Stimulated activated CD4-positive, alpha-beta T cell treated with anti-CD3 and anti-CD28 coated beads, Interleukin-1b, Interleukin-23, amount 100 ng/mL, for 1 hour (primary cell): ENCODE measurements at regions not wholly inside any gene's neighbourhood (a gene's known extent, or its start where the extent isn't known, plus 50 kb on each side); places are given as distances from the start of the nearest gene placed in this dataset.

Experiments used
- DNase-seq, 2 donors: peaks; one replicate each; pipeline ENCODE4 v3.0.0-alpha.2; 2020; ENCODE audit warnings: low read depth in 2 of 2

DNA sequence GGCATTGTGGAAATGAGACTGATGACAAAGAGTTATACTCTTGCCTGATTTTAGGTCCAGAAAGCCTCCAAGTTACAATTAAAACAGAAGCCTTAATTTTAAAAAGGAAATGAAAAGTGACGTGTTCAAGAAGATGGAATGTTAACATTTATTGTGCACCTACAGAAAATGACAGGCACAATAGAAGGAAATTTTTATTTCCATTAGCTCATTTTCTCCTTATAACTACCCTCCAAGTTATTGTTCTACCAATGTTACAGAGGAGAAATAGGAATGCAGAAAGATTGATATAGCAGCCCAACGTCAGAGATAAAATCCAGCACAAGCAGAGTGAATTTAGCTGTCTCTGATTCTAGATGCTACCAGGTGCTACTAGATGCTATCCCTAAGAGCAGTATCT lies 736.9 kb upstream of the KIRREL3 start:
- DNase-seq, result no peak

DNA sequence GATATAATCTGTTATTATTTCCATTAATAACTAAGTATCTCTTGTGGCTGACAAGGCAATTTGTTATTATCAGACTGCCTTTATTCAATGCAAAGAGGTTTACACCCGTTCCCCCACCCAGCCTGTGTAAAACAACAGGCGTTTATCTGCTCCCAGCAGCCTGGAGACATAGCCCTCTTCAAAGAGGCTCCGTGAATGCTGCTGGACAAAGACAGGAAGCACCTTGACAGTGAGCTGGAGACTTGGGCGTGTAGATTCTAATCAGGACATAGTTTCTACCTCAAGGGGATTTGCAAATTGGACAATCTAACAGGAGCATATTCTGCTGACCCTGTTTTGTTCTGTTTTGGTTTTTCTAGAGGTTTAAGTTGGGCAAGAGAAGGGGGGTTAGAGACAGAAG lies 733.0 kb upstream of the KIRREL3 start:
- no peak for DNase-seq

DNA sequence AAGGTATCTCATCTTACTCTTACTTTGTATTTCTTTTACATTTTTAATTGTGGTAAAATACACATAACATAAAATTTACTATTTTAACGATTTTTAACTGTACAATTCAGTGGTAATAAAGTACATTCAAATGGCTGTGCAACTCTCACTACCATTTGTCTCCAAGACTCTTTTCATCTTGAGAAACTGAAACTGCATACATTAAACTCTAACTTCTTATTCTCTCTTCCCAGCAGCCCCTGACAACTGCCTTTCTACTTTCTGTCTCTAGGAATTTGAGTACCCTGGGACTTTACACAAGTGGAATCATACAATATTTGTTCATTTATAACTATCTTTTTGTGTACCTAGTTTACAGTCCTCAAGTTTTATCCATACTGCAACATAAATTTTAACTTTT lies 725.8 kb upstream of the KIRREL3 start:
- DNase-seq, result no peak

DNA sequence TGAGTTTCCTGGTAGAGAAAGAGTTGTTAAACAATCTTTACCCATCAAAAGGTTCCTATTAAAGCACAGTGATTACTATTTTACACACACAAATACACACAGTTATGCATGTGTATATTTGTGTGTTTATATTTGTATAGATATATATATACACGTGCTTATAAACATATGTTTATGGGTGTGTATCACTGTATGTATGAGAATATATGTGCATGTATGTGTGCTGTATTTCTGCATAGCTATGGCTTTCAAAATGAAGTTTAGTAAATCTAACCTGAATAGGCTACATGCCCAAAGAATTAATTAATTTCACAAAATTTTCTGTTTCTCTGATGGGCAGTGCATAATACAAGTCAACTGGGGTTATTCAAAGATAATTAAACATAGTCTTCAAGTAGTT lies 723.1 kb upstream of the KIRREL3 start:
- DNase-seq, result no peak

DNA sequence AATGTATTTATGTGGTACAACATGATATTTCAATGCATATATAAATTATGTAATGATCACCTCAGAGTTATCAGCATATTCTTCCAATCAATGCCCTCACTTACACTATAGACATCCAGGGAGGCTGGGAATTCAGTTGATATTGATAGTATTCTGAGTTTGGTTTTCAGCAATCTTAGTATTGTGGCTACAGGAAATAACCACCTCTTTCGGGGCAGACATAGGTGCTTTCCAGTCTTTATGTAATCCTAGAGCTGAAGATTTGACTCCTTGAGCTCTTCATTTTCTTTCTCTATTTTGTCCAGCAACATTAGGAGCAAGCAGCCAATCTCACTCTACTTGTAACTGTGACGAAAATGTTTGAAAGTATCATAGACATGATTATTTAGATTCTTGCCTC lies 712.7 kb upstream of the KIRREL3 start:
- no peak for DNase-seq

DNA sequence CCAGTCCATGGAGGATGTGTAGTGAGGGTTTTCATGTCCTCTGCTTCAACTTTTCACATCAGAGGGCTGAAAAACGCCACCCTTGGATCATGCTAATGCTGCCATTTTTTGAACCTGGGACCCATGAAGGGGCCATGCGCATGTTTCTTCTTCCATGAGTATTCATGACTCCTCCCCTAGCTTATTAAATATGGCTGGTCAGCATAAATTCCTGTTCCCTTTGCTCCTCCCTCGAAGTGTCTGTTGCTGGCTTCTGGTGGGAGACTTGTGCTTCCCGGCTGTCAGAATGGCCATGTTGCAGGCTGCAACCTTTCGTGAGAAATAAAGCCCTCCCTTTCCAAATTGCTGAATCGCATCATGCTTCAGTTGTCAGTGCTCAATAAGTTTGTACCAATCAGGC lies 711.2 kb upstream of the KIRREL3 start:
- DNase-seq, result no peak

DNA sequence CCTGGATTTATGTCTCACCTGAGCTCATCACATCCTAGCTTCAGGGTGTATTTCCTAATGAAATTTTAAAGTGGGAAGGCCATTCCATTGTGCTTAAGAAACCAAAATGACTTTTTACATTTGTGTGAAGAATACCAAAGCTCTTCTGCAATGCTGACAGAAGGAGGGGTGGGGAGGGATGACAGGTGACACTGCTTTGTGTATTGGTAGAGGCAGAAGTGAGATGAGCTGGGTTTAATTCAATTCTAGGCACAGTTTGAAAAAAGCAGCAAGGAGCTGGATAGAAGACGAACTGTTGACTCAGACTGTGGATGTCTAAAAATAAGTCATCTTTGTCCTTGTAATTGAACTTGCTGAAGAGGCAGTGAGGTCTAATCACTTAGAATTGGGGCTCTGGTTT lies 710.3 kb upstream of the KIRREL3 start:
- no peak for DNase-seq

DNA sequence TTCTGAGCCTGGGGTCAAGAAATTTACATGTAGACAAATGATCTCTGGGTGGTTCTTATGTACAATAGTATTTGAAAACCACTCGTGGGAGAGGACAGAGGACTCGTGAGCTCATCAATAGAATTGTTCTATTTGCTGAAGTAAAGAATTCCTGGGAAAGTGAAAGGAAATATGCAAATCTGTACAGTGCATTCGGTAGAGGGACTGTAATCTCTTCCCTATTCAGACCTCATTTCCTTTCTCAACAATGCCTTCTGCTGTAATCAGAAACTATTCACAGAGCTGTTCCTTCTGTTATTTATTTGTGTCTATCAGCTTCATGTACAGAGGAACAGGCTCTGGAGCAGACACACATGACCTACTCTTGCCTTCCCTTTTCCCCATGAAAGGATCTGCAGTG lies 709.4 kb upstream of the KIRREL3 start:
- no peak for DNase-seq

DNA sequence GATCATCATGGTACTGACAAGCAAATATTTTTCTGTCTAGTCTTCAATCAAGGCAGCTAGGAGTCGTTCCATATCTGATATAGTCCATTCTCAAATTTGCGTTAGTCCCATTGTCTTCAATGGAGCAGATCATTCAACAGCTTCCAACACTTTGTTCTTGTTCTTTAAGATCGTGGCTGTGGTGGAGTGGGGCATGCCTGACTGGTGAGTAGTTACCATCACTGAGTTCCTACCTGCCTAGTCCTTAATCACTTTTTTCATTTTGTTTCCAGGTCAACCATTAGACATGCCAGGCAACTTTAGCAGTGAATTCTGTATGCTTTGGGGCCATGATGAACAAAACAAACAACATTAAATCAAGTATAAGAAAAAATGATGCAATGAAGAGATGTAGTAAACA lies 693.1 kb upstream of the KIRREL3 start:
- DNase-seq, result no peak

DNA sequence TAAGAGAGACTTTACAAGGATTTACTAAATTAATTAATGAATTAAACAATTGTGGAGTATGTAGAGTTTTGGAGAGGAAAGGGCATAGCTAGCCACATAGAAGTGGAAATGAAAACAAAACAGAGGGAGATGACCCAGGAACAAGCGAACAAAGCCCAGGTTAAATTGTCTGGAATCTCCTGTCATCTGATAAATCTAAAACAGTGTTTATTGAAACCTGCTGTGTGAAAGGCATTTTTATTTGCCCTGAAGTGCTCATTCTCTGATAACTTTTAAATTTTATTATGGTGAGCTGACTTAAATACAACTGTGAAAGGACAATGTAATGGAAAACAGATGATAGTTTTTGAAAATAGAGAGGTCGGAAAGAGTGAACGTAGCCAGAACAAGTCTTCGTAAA lies 682.8 kb upstream of the KIRREL3 start:
- DNase-seq, result no peak

DNA sequence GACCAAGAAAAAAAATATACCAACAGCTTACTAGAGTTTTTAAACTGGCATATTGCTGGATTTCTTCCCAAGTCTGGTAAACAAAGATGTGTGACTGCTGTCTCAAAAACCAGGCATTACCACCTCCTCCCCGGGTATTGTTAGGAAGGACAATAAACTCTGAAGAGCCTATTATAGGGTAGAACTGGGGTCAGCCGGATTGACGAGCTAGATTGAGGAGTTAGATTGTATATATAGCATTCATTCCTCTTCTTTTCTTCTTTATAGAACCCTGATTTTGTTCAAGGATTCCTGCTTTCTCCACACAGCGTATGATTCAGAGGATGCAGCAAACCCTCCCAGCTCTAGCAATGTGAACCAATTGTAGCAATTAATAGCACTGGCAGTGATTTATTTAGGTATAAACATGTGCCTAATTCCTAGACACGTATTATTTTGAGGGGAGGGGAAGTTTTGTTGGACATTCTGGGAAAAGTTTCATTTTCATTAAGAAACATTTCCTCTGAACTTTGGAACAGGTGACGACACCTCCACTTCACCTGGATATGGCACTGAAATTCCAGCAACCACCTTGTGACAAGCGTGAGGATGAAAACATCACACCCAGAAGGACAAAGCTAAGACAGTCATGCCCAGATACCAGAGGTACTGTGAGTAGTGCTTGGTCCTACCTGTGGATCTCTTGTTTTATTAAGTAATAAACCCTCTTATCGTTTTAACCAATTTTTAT lies 679.4 kb upstream of the KIRREL3 start:
- no peak for DNase-seq

DNA sequence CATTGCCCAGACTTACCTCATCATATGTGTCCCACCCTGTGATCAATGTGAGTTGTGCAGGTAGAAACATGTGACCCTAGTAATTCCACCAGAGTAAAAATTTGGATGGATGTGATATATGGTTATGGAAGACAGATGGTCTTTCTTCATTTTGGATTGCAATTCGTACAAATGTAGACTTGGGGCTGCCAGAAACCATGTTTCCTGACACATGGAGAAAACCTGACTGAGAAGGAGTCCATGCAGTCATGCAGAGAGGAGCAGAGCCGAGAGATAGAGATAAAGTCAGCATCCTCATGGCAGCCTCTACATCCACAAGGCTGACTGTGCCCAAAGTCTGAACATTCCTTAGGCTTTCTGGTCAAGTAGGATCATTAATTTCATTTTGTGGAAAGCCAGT lies 678.1 kb upstream of the KIRREL3 start:
- no peak for DNase-seq

DNA sequence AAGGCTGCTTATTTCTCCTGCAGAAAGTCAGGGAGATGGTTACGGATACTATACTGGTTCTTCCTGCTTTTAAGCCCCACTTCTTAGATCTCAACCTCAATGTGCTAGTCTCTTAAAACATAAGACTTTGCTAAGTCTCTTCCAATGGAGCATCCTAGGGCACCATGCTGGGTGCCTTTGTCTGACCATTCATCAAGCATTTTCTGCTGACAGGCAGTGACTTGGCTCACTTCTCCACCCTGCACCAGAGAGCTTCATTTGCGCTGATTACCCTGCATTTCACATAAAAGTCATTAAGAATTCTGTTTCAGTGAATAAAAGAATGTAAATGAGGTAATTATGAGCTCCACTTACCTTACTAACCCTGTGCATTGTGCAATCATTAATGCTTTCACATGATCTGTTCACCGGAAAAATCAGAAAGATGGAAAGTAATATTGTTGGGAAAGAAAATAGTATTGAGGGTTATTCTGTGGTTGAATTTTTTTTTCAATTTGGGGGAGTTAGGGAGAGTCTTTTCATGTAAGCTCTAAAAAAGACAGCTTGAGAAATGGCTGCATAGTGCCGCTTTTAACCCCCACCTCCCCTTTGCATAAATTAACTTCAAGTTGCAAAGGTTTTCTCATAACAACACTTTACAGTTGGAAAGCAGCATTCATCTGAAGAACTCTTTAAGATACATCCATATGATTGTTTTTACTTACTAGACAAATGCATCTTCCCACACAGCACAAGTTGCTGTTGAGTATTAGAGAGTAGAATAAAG lies 677.3 kb upstream of the KIRREL3 start:
- DNase-seq, result no peak

DNA sequence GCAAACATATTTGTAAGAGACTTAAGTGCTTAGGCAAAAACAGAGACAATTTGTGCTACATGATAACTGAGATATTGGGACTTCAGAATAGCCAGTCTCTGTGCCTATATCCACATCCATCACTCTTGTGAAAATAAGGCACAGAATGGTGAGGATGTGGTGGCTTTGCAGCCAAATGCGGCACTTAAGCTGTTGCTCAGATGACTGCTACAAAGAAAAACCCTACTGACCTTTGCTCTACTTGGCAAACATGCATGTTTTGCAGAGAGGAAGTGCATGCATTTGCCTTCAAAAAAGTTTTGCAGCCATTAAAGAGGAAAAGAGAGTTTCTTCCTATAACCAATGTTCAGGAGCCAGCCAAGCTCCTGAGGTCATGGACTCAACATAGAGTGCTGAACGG lies 675.0 kb upstream of the KIRREL3 start:
- no peak for DNase-seq

DNA sequence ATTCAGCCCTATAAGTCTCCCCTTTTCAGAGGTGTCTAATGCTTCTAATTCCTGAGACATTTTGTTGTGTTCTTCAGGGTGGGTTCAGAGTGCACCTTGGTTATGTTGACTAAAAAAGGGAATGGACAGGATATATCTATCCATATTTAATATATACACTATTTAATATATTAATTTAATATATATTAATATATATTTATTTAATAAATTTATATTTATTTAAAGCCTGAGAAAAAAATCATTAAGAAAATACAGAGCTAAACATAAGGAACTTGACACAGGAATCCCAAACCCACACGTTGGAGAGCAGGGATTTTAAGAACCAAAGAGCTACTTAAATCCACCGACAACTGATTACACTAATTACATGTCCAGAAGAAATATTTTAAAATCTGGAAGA lies 674.2 kb upstream of the KIRREL3 start:
- no peak for DNase-seq

DNA sequence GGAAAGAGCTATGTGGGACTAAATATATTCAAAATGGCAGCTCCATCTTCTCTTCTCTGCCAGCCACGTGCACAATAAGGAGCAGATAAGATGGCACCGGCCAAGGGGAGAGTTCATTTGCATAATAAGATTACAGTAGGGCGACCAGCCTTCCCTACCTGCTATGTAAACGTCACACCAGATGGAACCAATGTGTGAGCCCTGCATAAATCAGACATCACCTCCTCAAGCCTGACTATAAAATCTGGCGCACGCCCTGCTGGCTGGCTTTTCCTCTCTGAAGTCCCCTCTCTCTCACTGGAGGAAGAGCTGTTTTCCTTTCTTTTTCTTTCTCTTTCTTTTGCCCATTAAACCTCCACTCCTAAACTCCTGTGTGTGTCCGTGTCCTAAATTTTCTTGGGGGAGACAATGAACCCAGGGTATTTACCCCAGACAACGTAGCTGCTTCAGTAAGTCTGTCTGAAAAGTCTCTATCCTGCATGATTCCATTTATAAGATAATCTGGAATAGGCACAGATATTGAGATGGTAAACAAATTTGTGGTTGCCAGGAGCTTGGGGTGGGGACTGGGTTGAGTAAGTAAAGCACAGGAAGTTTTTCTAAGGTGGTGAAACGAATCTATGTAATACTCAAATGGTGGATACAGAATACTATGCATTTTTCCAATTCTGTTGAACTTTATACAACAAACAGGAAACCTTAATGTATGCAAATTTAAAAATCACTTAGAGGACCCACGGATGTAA lies 670.0 kb upstream of the KIRREL3 start:
- no peak for DNase-seq

DNA sequence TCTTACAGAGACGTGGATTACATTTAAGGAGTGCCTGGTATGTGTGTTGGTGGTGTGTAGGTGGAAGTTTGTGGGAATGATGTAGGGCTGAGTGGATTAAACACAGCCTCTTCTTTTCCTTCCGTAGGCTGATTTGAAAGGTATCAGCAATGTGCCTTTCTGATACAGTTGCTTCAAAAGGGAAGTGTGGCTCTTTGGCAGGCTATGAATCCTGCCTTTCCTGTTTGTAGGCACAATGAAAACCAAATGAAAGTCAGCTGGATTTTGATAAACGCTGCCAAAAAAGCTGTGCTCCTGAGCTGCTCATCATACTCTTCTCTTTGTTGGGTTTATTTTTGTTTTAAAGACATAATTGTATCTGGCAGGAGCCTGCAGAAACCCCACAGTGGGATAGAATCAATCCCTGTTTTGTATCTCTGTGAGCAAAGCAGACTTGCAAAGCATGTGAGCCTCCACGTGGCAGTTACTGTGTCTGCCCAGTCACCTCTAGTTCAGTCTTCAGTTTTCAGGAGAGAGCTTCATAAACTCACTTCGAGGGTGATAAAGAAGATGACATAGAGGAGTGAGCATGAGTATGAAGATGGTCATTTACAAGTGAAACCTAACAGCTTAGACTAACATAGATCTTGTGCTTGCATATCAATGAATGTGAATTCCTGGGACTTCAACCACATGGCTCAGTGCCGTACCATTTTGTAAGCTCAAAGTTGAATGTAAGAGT lies 655.7 kb upstream of the KIRREL3 start:
- DNase-seq, result no peak

DNA sequence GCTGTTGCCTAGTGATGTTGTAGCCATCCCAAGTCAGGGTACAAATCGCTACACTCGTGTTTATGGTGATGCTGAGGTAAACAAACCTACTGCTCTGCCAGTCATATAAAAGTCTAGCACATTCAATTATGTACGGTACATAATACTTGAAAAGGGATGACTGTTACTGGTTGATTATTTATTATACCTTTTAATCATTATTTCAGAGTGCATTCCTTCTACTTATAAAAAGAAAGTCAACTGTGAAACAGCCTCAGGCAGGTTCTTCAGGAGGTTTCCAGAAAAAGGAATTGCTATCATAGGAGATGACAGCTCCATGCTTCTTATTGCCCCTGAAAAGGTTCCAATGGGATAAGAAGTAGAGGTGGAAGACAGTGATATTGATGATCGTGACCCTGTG lies 652.5 kb upstream of the KIRREL3 start:
- no peak for DNase-seq

DNA sequence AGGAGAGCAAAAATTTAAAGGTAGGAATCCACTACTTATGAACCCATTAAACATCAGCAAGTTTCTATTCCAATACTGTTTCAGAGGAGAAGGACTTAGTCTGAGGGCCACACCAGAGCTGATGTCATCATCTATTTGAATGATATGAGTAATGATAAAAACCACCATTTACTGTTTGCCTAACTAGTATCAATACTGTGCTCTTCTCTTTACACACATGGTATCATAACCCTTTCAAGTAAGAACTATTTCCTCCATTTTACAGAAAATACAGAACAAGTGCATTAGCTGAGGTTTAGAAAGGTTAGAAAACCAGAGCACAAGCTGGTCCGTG lies 651.3 kb upstream of the KIRREL3 start:
- no peak for DNase-seq

DNA sequence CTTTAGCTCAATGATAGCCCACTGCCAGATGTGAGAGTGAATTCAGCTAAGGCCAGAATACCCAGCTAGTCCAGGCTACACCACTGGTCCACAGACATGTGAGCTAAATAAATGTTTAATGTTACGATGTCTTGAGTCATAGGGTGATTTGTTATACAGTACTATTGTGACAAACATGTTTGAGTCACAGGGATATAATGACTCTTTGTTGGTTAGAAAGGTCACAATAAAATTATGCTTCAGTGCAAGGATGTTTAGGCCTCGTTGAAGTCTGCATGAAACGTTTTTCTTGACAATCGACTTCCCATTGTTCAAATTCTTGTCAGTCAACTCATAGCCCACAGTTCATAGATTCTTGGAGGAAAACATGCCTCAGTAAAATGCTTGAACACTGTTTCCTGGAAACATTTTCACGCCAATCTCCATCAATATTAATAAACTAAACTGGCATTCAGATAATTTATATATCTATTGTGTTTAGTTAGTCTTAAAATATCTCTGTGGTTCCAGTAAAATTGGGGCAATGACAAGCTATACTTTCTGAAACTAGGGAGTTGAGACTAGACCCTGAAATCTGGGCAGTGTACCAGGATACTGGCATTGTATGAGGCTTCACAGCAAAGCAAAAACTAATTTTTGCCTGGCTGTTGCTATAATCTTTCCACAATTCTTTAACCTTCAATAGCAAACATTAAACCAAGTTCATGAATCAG lies 650.8 kb upstream of the KIRREL3 start:
- DNase-seq, result no peak

DNA sequence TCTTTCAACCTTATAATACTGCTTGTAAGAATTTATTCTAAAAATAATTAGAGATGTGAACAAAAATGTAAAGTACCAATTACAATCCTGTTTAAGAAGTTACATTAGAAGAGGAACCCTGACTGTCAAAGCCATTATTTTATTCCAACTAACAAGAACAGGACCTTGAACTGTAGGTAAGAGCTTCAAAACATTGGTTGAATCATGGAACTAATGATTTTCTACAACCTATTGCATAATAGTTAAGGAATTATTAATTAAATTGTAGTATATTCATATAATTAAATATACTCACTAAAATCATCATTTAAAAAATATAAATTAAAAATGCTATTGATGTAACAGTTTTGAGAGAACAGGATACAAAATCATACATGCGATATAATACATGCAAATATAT lies 649.4 kb upstream of the KIRREL3 start:
- DNase-seq, result no peak

DNA sequence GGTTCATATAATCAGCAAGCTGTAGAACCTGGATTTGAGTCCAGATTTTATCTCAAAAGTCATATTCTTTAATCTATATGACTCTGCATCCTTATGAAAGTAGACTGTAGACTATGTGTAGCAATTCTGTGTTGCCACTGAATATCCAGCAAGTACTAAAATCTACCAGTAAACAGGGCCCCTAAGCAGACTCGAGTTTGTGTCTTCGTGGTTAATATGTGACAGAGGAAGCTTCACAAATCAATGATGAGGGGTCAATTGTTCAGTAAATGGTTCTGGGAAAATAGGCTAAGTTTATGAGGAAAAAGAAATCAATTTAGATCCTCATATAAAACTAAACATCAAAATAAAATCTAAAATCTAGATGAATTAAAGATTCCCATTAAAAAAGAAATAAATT lies 648.5 kb upstream of the KIRREL3 start:
- no peak for DNase-seq
